VCaP (cell line): ENCODE measurements at regions not wholly inside any gene's neighbourhood (a gene's known extent, or its start where the extent isn't known, plus 50 kb on each side); places are given as distances from the start of the nearest gene placed in this dataset.
A peak's percentile ranks its signal among the peaks of the same experiment; 100 is the strongest.

ENCODE experiments used
- H3K27ac ChIP-seq: fragments of 450-650 bp; 2 replicates; pipeline ENCODE4 v1.5.1; 2017
- CTCF ChIP-seq: fragments of 450-650 bp; conservative IDR thresholded peaks from 2 replicates; pipeline ENCODE4 v1.5.1; 2017; ENCODE audit warnings: mild to moderate bottlenecking, moderate library complexity

GRCh38 chr5:39968381-39968780, 543.6 kb upstream of the DAB2 start:
- no peak overlapping the region for H3K27ac ChIP-seq
- no peak for TF ChIP-seq CTCF

- TF ChIP-seq CTCF = no peak
- no peak overlapping the region for H3K27ac ChIP-seq
Observed at GRCh38 chr5:39955156-39955555, 530.4 kb upstream of the DAB2 start.

GRCh38 chr5:39951070-39951469, 526.3 kb upstream of the DAB2 start:
- no peak for TF ChIP-seq CTCF
- H3K27ac ChIP-seq = no peak overlapping the region

GRCh38 chr5:39948867-39949468, 524.2 kb upstream of the DAB2 start:
- TF ChIP-seq CTCF = peak; percentile 86
- H3K27ac ChIP-seq = no peak overlapping the region

GRCh38 chr5:39948341-39948740, 523.6 kb upstream of the DAB2 start:
- no peak overlapping the region for H3K27ac ChIP-seq
- no peak for TF ChIP-seq CTCF

- no peak overlapping the region for H3K27ac ChIP-seq
- no peak for TF ChIP-seq CTCF
Observed at GRCh38 chr5:39947657-39948056, 522.9 kb upstream of the DAB2 start.

- no peak overlapping the region for H3K27ac ChIP-seq
- no peak for TF ChIP-seq CTCF
Observed at GRCh38 chr5:39946356-39947045, 521.7 kb upstream of the DAB2 start.
